ENCODE measurements at regions not wholly inside any gene's neighbourhood (a gene's known extent, or its start where the extent isn't known, plus 50 kb on each side); places are given as distances from the start of the nearest gene placed in this dataset.

DNA sequence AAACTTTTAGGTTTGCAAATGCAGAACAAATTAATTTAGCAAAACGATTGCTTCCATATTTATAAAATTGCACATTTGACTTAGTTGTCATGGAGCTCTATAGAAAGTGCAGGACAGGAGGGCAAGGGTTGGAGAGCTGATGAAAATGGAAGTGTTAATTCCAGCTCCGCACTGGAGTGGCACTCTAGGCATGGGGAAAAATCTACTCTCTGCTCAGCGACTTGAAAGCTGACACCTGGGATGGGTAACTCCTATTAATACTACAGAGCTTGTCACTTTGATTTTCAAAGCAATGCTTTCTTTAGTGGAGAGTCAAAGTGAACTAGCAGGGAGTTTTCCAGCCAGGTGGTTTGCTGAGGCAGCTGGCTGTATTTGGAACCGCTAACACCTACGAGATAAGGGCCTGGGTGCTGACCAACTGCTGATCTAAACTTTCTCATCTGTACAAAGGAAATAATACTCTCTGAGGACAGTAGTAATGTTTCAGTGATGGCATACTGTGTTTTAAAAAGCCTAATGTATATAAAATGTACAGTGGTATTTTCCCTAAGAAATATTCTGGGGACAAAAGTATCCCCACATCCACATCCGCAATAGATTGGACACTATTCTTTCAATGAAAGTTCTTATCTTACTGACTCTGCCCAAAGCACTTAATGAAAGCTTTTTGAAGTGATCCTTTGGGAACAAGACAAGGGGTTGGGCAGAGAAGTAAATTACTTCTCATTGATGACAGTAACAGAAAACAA lies 444.3 kb downstream of the GPAM start:
- Histone ChIP-seq H3K4me3 (ENCODE audit: low read length in 2 of 2) (no peak overlapping the region), H3K27ac (ENCODE audit: low read depth, low read length) (no peak overlapping the region), H3K36me3 (ENCODE audit: insufficient read depth, low read length) (no peaks in the 10 kb centered on the region), H3K27me3 (ENCODE audit: insufficient read depth, low read length) (no peaks in the 10 kb centered on the region), H3K4me1 (ENCODE audit: insufficient read depth, low read length) (no peaks in the 10 kb centered on the region), H3K9me3 (ENCODE audit: control insufficient read depth in 1 of 2, low read length in 2 of 2) (no peaks in the 10 kb centered on the region)
- Mint-ChIP-seq H3K4me1 (no peaks in the 10 kb centered on the region), H3K27ac (no peak overlapping the region), H3K4me3 (no peak overlapping the region), H3K9me3 (peaks cover 0 to 7% (median 0%) of the 10 kb centered on the region in 8 donors), H3K27me3 (peaks cover 0 to 2% of the 10 kb centered on the region in 2 donors), H3K36me3 (no peaks in the 10 kb centered on the region)
- ChIA-PET CTCF (ENCODE audit: partially characterized antibody) (no interaction called here), POLR2A (ENCODE audit: partially characterized antibody) (no interaction called here)
- DNase-seq = no peak
- intact Hi-C loops (cut with micrococcal nuclease) = no loop called here

DNA sequence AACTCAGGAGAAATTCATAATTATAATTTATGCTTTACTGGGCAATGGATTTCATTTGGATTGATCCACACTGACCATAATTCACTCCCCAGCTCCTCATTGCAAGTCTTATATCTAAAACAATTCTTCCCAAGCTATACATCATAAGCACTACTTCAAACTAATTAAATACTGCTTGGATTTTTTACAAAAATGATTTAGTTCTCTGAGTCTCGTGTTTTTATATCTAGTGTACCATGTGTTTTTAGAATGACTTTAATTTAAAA lies 443.8 kb downstream of the GPAM start:
- CTCF ChIA-PET (ENCODE audit: partially characterized antibody) = interaction anchor here (1.0 kb wide), 1 partner anchor 9 kb away, joined by 3 read pairs; no protein-coding TSS in a partner anchor
- intact Hi-C loops (cut with micrococcal nuclease) = no loop called here
- no peak for DNase-seq
- Histone ChIP-seq H3K27me3 (ENCODE audit: insufficient read depth, low read length) (no peaks in the 10 kb centered on the region), H3K9me3 (ENCODE audit: control insufficient read depth in 1 of 2, low read length in 2 of 2) (no peaks in the 10 kb centered on the region), H3K4me1 (ENCODE audit: insufficient read depth, low read length) (no peaks in the 10 kb centered on the region), H3K27ac (ENCODE audit: low read depth, low read length) (no peak overlapping the region), H3K36me3 (ENCODE audit: insufficient read depth, low read length) (no peaks in the 10 kb centered on the region), H3K4me3 (ENCODE audit: low read length in 2 of 2) (no peak overlapping the region)
- Mint-ChIP-seq H3K36me3 (no peaks in the 10 kb centered on the region), H3K9me3 (peaks cover 0 to 7% (median 0%) of the 10 kb centered on the region in 8 donors), H3K27me3 (peaks cover 0 to 2% of the 10 kb centered on the region in 2 donors), H3K4me3 (no peak overlapping the region), H3K27ac (no peak overlapping the region), H3K4me1 (no peaks in the 10 kb centered on the region)
- POLR2A ChIA-PET (ENCODE audit: partially characterized antibody) = no interaction called here

DNA sequence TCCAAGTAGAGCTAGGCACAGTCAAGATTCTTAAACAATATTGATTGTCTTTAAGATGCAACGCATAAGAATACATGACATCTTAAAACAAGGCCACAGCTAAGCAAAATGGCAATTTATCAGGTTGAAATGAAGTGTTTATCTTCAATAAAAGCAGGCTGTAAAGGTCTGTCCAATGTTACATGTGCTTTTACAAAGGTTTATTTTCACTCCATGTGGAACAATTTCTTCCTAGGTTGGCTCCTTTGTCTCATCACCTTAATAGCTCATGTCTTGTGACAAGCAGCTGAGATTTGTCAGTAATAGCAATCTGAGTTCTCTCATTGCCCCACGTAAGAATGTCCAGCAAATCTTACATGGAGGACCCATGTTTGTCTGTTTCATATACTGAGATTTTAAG lies 437.6 kb downstream of the GPAM start:
- H3K9me3 Mint-ChIP-seq = peaks cover 0 to 3% (median 0%) of the 10 kb centered on the region in 8 donors
- Histone ChIP-seq H3K4me1 (ENCODE audit: insufficient read depth, low read length) (no peaks in the 10 kb centered on the region), H3K27me3 (ENCODE audit: insufficient read depth, low read length) (no peaks in the 10 kb centered on the region), H3K27ac (ENCODE audit: low read depth, low read length) (no peak overlapping the region), H3K9me3 (ENCODE audit: control insufficient read depth in 1 of 2, low read length in 2 of 2) (no peaks in the 10 kb centered on the region), H3K36me3 (ENCODE audit: insufficient read depth, low read length) (no peaks in the 10 kb centered on the region), H3K4me3 (ENCODE audit: low read length in 2 of 2) (no peak overlapping the region)
- ChIA-PET POLR2A (ENCODE audit: partially characterized antibody) (no interaction called here), CTCF (ENCODE audit: partially characterized antibody) (no interaction called here)
- no peak overlapping the region for H3K4me3 Mint-ChIP-seq
- intact Hi-C loops (cut with micrococcal nuclease) = no loop called here
- no peak for DNase-seq
- no peak overlapping the region for H3K27ac Mint-ChIP-seq
- no peaks in the 10 kb centered on the region for H3K36me3 Mint-ChIP-seq
- no peaks in the 10 kb centered on the region for H3K4me1 Mint-ChIP-seq
- H3K27me3 Mint-ChIP-seq = no peaks in the 10 kb centered on the region

DNA sequence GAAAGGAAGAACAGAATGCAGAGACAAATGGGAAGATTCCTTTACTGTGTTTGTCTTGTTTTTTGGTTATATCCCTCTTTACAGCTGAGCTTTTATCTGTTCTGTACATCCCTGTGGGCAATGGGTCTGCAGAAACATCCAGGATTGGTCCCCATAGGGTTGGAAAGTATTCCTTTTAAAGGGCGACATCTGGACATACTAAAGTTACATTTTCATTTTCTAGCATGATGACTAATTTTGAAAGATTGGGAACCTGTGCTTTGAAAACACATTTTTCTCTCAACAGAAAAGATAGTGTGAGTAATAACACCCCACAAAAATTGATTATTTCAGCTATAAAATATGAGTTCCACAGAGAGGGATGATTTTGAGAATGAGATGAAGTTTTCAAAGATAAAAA lies 435.8 kb downstream of the GPAM start:
- Histone ChIP-seq H3K36me3 (ENCODE audit: insufficient read depth, low read length) (no peaks in the 10 kb centered on the region), H3K9me3 (ENCODE audit: control insufficient read depth in 1 of 2, low read length in 2 of 2) (no peaks in the 10 kb centered on the region), H3K4me3 (ENCODE audit: low read length in 2 of 2) (no peak overlapping the region), H3K4me1 (ENCODE audit: insufficient read depth, low read length) (no peaks in the 10 kb centered on the region), H3K27me3 (ENCODE audit: insufficient read depth, low read length) (no peaks in the 10 kb centered on the region), H3K27ac (ENCODE audit: low read depth, low read length) (no peak overlapping the region)
- no peaks in the 10 kb centered on the region for H3K36me3 Mint-ChIP-seq
- DNase-seq = no peak
- no peak overlapping the region for H3K4me3 Mint-ChIP-seq
- CTCF ChIA-PET (ENCODE audit: partially characterized antibody) = no interaction called here
- intact Hi-C loops (cut with micrococcal nuclease) = no loop called here
- H3K9me3 Mint-ChIP-seq = no peaks in the 10 kb centered on the region
- POLR2A ChIA-PET (ENCODE audit: partially characterized antibody) = no interaction called here
- no peak overlapping the region for H3K27ac Mint-ChIP-seq
- no peaks in the 10 kb centered on the region for H3K4me1 Mint-ChIP-seq
- H3K27me3 Mint-ChIP-seq = no peaks in the 10 kb centered on the region

DNA sequence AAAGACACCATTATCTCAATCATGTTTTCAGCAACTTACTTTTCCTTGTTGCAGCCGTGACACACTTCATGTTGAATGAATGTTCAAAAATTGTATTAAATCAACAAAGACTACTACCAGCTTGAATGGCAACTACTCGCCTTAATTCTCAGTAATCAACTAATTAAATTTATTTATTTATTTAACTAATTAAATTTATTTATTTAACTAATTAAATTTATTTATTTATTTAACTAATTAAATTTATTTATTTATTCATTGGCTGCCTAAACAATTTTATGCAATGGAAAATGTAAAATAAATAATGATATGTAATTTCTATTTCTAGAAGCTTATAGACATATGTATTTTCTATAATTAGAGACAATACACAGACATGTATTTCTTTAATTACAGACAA lies 435.4 kb downstream of the GPAM start:
- no peaks in the 10 kb centered on the region for H3K27me3 ChIP-seq (ENCODE audit: insufficient read depth, low read length)
- Mint-ChIP-seq H3K27ac (no peak overlapping the region), H3K4me1 (no peaks in the 10 kb centered on the region), H3K27me3 (no peaks in the 10 kb centered on the region), H3K4me3 (no peak overlapping the region), H3K36me3 (no peaks in the 10 kb centered on the region), H3K9me3 (no peaks in the 10 kb centered on the region)
- H3K36me3 ChIP-seq (ENCODE audit: insufficient read depth, low read length) = no peaks in the 10 kb centered on the region
- no peaks in the 10 kb centered on the region for H3K9me3 ChIP-seq (ENCODE audit: control insufficient read depth in 1 of 2, low read length in 2 of 2)
- H3K4me1 ChIP-seq (ENCODE audit: insufficient read depth, low read length) = no peaks in the 10 kb centered on the region
- intact Hi-C loops (cut with micrococcal nuclease) = no loop called here
- ChIA-PET CTCF (ENCODE audit: partially characterized antibody) (no interaction called here), POLR2A (ENCODE audit: partially characterized antibody) (no interaction called here)
- no peak overlapping the region for H3K4me3 ChIP-seq (ENCODE audit: low read length in 2 of 2)
- no peak overlapping the region for H3K27ac ChIP-seq (ENCODE audit: low read depth, low read length)
- DNase-seq = no peak

DNA sequence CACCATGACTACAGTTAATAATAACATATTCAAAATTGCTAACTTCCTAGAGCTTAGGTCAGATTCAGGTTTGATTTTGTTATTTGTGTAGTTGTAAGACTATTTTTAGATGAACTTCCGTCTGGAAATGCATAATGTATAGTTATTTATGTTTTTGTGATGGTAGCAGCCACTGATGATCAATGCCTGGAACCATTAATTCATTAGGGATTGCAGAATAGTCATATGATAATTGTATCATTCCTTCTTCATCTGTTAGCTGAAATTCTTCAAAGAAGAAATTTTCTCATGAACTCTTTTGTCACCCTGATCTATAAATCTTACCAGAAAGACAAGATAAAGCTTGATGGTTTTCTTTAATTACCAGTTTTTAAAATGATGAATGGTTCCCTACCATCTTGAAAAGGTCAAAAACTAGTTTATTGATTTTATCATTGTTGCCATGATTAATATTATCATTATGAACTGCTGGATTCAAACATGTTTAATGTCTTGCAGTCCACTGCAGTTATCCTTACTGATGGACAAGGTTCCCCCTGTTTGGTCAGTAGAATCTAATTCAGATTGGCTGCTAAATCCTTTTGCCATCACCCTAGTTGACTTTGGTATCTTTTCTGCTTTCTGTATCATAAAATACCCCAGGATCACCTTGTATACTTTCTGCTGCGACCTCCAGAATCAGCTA lies 433.3 kb downstream of the GPAM start:
- intact Hi-C loops (cut with micrococcal nuclease) = no loop called here
- Mint-ChIP-seq H3K27me3 (peaks cover 0 to 1% of the 10 kb centered on the region in 2 donors), H3K9me3 (peaks cover 0 to 2% (median 0%) of the 10 kb centered on the region in 8 donors), H3K4me3 (no peak overlapping the region), H3K27ac (no peak overlapping the region), H3K36me3 (no peaks in the 10 kb centered on the region), H3K4me1 (no peaks in the 10 kb centered on the region)
- ChIA-PET CTCF (ENCODE audit: partially characterized antibody) (no interaction called here), POLR2A (ENCODE audit: partially characterized antibody) (no interaction called here)
- no peaks in the 10 kb centered on the region for H3K36me3 ChIP-seq (ENCODE audit: insufficient read depth, low read length)
- H3K9me3 ChIP-seq (ENCODE audit: control insufficient read depth in 1 of 2, low read length in 2 of 2) = no peaks in the 10 kb centered on the region
- no peaks in the 10 kb centered on the region for H3K27me3 ChIP-seq (ENCODE audit: insufficient read depth, low read length)
- no peak for DNase-seq
- H3K27ac ChIP-seq (ENCODE audit: low read depth, low read length) = no peak overlapping the region
- H3K4me3 ChIP-seq (ENCODE audit: low read length in 2 of 2) = no peak overlapping the region
- no peaks in the 10 kb centered on the region for H3K4me1 ChIP-seq (ENCODE audit: insufficient read depth, low read length)

DNA sequence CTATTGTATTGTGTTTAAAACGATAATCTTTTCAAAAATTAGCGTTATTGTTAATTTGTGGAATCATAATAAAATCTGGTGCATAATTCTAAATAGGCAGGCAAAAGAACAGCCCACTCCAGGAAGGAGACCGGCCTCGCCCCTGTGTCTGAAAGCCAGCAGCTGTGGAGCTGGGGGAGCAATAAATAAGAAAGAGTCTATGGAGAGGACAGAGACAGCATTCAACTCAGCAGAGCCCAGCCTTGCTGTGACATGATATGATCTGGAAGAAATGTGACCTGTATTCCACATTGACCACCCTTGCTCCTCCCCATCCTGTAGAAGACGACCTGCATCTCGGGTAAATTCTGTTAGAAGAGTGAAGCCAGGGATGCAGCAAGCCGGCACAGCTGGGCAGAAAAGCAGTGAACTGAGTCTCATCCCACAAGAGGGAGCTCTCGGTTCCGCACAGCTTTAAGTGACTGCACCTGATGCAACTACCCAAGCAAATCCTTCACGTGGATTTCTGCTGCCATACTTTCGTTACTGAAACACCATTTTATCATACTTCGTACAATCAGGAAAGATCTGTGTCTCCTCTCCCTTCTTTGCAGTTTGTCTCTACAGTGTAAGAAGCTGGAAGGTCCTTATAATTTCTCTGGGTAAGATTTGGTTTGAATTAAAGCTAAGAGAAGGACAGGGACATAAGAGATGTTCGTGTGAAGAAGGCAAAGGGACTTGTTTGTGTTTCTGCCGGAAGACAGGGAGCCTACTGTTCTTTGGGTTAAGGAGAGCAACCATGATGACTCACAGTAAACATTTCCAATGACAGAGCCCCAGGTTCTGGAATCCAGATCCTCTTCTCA lies 427.1 kb downstream of the GPAM start:
- CTCF ChIA-PET (ENCODE audit: partially characterized antibody) = no interaction called here

More for the DNA sequence above, 427.1 kb downstream of the GPAM start:
- no peak for DNase-seq
- Mint-ChIP-seq H3K9me3 (peaks cover 0 to 4% (median 0%) of the 10 kb centered on the region in 8 donors), H3K4me1 (peaks cover 0 to 2% (median 0%) of the 10 kb centered on the region in 4 donors), H3K27me3 (peaks cover 1 to 5% of the 10 kb centered on the region in 2 donors), H3K4me3 (no peak overlapping the region), H3K36me3 (no peaks in the 10 kb centered on the region), H3K27ac (no peak overlapping the region)
- Histone ChIP-seq H3K9me3 (ENCODE audit: control insufficient read depth in 1 of 2, low read length in 2 of 2) (no peaks in the 10 kb centered on the region), H3K4me1 (ENCODE audit: insufficient read depth, low read length) (no peaks in the 10 kb centered on the region), H3K27ac (ENCODE audit: low read depth, low read length) (no peak overlapping the region), H3K4me3 (ENCODE audit: low read length in 2 of 2) (no peak overlapping the region), H3K36me3 (ENCODE audit: insufficient read depth, low read length) (no peaks in the 10 kb centered on the region), H3K27me3 (ENCODE audit: insufficient read depth, low read length) (no peaks in the 10 kb centered on the region)
- POLR2A ChIA-PET (ENCODE audit: partially characterized antibody) = no interaction called here
- intact Hi-C loops (cut with micrococcal nuclease) = no loop called here
